ENCODE measurements at regions not wholly inside any gene's neighbourhood (a gene's known extent, or its start where the extent isn't known, plus 50 kb on each side); places are given as distances from the start of the nearest gene placed in this dataset.

GRCh38 chr13:30037306-30037705, 186.9 kb upstream of the UBL3 start:
- no peak overlapping the region for H3K4me3 ChIP-seq
- DNase-seq (ENCODE audit: low spot score) = no peak
- H3K27ac ChIP-seq = no peak overlapping the region
- no peak for TF ChIP-seq CTCF (IDR thresholded peaks at IDR 0.05)

GRCh38 chr13:30034458-30034795, 184.0 kb upstream of the UBL3 start:
- no peak overlapping the region for H3K4me3 ChIP-seq
- TF ChIP-seq CTCF (IDR thresholded peaks at IDR 0.05) = no peak
- no peak for DNase-seq (ENCODE audit: low spot score)
- H3K27ac ChIP-seq = peak overlapping the region in 1 of 2 donors; percentile 3

- no peak overlapping the region for H3K4me3 ChIP-seq
- no peak for TF ChIP-seq CTCF (IDR thresholded peaks at IDR 0.05)
- H3K27ac ChIP-seq = peak overlapping the region in 1 of 2 donors; percentile 54
- DNase-seq (ENCODE audit: low spot score) = no peak
Observed at GRCh38 chr13:30033681-30034457, 183.5 kb upstream of the UBL3 start.

GRCh38 chr13:30032263-30032662, 181.8 kb upstream of the UBL3 start:
- H3K4me3 ChIP-seq = no peak overlapping the region
- DNase-seq (ENCODE audit: low spot score) = no peak
- no peak for TF ChIP-seq CTCF (IDR thresholded peaks at IDR 0.05)
- H3K27ac ChIP-seq = no peak overlapping the region

- DNase-seq (ENCODE audit: low spot score) = no peak
- Histone ChIP-seq H3K4me3 (no peak overlapping the region), H3K27ac (no peak overlapping the region)
- TF ChIP-seq CTCF (IDR thresholded peaks at IDR 0.05) = no peak
Observed at GRCh38 chr13:30031488-30031887, 181.1 kb upstream of the UBL3 start.

GRCh38 chr13:30030141-30030750, 179.8 kb upstream of the UBL3 start:
- DNase-seq (ENCODE audit: low spot score) = no peak
- Histone ChIP-seq H3K27ac (no peak overlapping the region), H3K4me3 (no peak overlapping the region)
- no peak for TF ChIP-seq CTCF (IDR thresholded peaks at IDR 0.05)

Data from coronary artery (tissue), 2 donors.